HepG2 (cell line): ENCODE measurements at regions not wholly inside any gene's neighbourhood (a gene's known extent, or its start where the extent isn't known, plus 50 kb on each side); places are given as distances from the start of the nearest gene placed in this dataset.

Source experiments
- ATAC-seq: fragments of 200-7000 bp; cut with Tn5 transposase; 3 replicates; pipeline ENCODE4 v1.9.1; 2020; ENCODE audit warnings: mild to moderate bottlenecking, moderate library complexity
- BruUV-seq: library from RNA; stranded (reverse); fragments of 400-500 nt; replicated peaks from 2 replicates; lab custom pipeline; 2021; lab: Mats Ljungman, UMichigan
- CTCF ChIA-PET: fragments of 300-600 bp; formaldehyde crosslinking; extraction: SDS; loops from one replicate; lab custom pipeline; 2021; ENCODE audit warnings: low total read pairs, inconsistent platforms, low intra/inter-chr PET ratio; lab: Yijun Ruan, JAX
- POLR2A ChIA-PET: fragments of 350-600 bp; sonication (Branson Sonifier 250); formaldehyde crosslinking; loops from one replicate; lab custom pipeline; 2020; ENCODE audit warnings: antibody characterized with exemption, inconsistent platforms; lab: Yijun Ruan, JAX
- DNase-seq: peaks from one replicate; pipeline ENCODE4 v3.0.0-alpha.2; 2015; ENCODE audit warnings: low spot score
- FAIRE-seq: peaks from 3 replicates; lab custom pipeline; 2011; peaks lifted over from hg19 to GRCh38; lab: Jason Lieb, UNC
- H2AFZ ChIP-seq: one replicate; pipeline ENCODE4 v1.6.1; 2011; ENCODE audit warnings: low read length, inconsistent platforms
- H3K27ac ChIP-seq: fragments of 300-600 bp; 3 replicates; pipeline ENCODE4 v1.8.0; 2011; ENCODE audit warnings: mixed run types, mild to moderate bottlenecking, mixed read lengths, low read length, inconsistent platforms; ENCODE audit not compliant: insufficient read depth; ENCODE audit errors: extremely low read length
- H3K27me3 ChIP-seq, 2 experiments: fragments of 200-600 bp in 1 of 2; 2 replicates in 1 of 2; 3 replicates in 1 of 2; pipeline versions ENCODE4 v1.6.0 to v1.8.0; 2011; ENCODE audit warnings: low read length in 2 of 2, mild to moderate bottlenecking in 2 of 2, moderate library complexity in 2 of 2, inconsistent platforms in 1 of 2; ENCODE audit not compliant: insufficient read depth in 2 of 2, control insufficient read depth in 1 of 2
- H3K36me3 ChIP-seq, 2 experiments: fragments of 200-600 bp in 1 of 2; replicated peaks in 1 of 2; 2 replicates in 1 of 2; 3 replicates in 1 of 2; pipeline versions ENCODE4 v1.5.1 to v1.8.0; 2011; ENCODE audit warnings: low read length in 2 of 2, inconsistent platforms in 1 of 2; ENCODE audit not compliant: insufficient read depth in 2 of 2, control insufficient read depth in 1 of 2
- H3K4me1 ChIP-seq: 2 replicates; pipeline ENCODE4 v1.5.1; 2012; ENCODE audit warnings: low read length, inconsistent platforms; ENCODE audit not compliant: insufficient read depth
- H3K4me2 ChIP-seq: 2 replicates; pipeline ENCODE4 v1.6.0; 2011; ENCODE audit warnings: low read depth, low read length, inconsistent platforms
- H3K4me3 ChIP-seq, 3 experiments: fragments of 200-600 bp in 1 of 3; sonication (generic), shearing (Covaris generic) in 1 of 3; replicated peaks in 1 of 3; 2 replicates each; pipeline ENCODE4 v1.5.1; 2011 to 2016; ENCODE audit warnings: low read length in 3 of 3, inconsistent platforms in 2 of 3, low read depth in 2 of 3, mild to moderate bottlenecking in 2 of 3, control low read depth in 1 of 3, mixed read lengths in 1 of 3; ENCODE audit not compliant: insufficient read depth in 1 of 3
- H3K79me2 ChIP-seq: one replicate; pipeline ENCODE4 v1.6.1; 2011; ENCODE audit warnings: low read length, inconsistent platforms; ENCODE audit not compliant: insufficient read depth
- H3K9ac ChIP-seq: 2 replicates; pipeline ENCODE4 v1.6.0; 2011; ENCODE audit warnings: mild to moderate bottlenecking, low read depth, low read length, inconsistent platforms; ENCODE audit not compliant: insufficient read depth
- H3K9me3 ChIP-seq: 2 replicates; pipeline ENCODE4 v1.5.1; 2012; ENCODE audit warnings: mild to moderate bottlenecking, low read length
- H4K20me1 ChIP-seq: 2 replicates; pipeline ENCODE4 v1.6.0; 2011; ENCODE audit warnings: inconsistent platforms, mild to moderate bottlenecking, low read length, moderate library complexity; ENCODE audit not compliant: insufficient read depth
- ARNTL ChIP-seq: sonication (generic); formaldehyde crosslinking; IDR thresholded peaks from 2 replicates; pipeline ENCODE4 v1.4.0; 2020; ENCODE audit warnings: mild to moderate bottlenecking, missing genetic modification reagents
- ATF5 ChIP-seq: sonication (generic); formaldehyde crosslinking; IDR thresholded peaks from 2 replicates; pipeline ENCODE4 v1.4.0; 2020; ENCODE audit warnings: mild to moderate bottlenecking, low read depth, missing genetic modification reagents
- CHCHD3 ChIP-seq: sonication (generic); formaldehyde crosslinking; IDR thresholded peaks from 2 replicates; pipeline ENCODE4 v1.8.0; 2022; ENCODE audit warnings: mild to moderate bottlenecking, missing genetic modification reagents, moderate library complexity
- FOXA3 ChIP-seq: IDR thresholded peaks from 2 replicates; pipeline ENCODE4 v1.6.1; 2016; ENCODE audit warnings: missing genetic modification reagents, missing compliant biosample characterization
- FOXO1 ChIP-seq: sonication (generic); formaldehyde crosslinking; IDR thresholded peaks from 2 replicates; pipeline ENCODE4 v1.4.0; 2020; ENCODE audit warnings: missing genetic modification reagents
- HDAC6 ChIP-seq: fragments of 200-600 bp; sonication (generic); IDR thresholded peaks from 2 replicates; pipeline ENCODE4 v1.7.0; 2017; ENCODE audit warnings: mild to moderate bottlenecking, antibody characterized with exemption, low read length, low read depth
- NFKB2 ChIP-seq: sonication (generic); formaldehyde crosslinking; IDR thresholded peaks from 2 replicates; pipeline ENCODE4 v1.4.0; 2020; ENCODE audit warnings: missing genetic modification reagents, borderline replicate concordance
- NONO ChIP-seq, 2 experiments: fragments of 450-650 bp in 1 of 2; sonication (generic) in 1 of 2; formaldehyde crosslinking in 1 of 2; IDR thresholded peaks in 1 of 2; conservative IDR thresholded peaks in 1 of 2; 2 replicates each; pipeline versions ENCODE4 v1.6.1 to v1.8.0; 2017 to 2022; ENCODE audit warnings: mild to moderate bottlenecking in 1 of 2, missing genetic modification reagents in 1 of 2, moderate library complexity in 1 of 2
- NR2F1 ChIP-seq, 2 experiments: fragments of 450-650 bp in 1 of 2; formaldehyde crosslinking in 1 of 2; IDR thresholded peaks; 2 replicates each; pipeline versions ENCODE4 v1.5.0 to v1.6.1; 2016 to 2020; ENCODE audit warnings: mild to moderate bottlenecking in 1 of 2, missing compliant biosample characterization in 1 of 2, missing genetic modification reagents in 1 of 2, moderate library complexity in 1 of 2
- POLR2AphosphoS2 ChIP-seq: IDR thresholded peaks from 2 replicates; pipeline ENCODE4 v1.6.1; 2011; ENCODE audit warnings: low read depth, low read length, improper control_type of control experiment
- POLR2G ChIP-seq: fragments of 200-400 bp; formaldehyde crosslinking; IDR thresholded peaks from 2 replicates; pipeline ENCODE4 v1.6.1; 2018; ENCODE audit warnings: mild to moderate bottlenecking, low read depth, low read length, moderate library complexity
- RBM22 ChIP-seq: fragments of 200-400 bp; formaldehyde crosslinking; optimal IDR thresholded peaks from 2 replicates; pipeline ENCODE3; 2017; ENCODE audit warnings: mild to moderate bottlenecking, low read length, moderate library complexity
- ZNF30 ChIP-seq: sonication (generic); formaldehyde crosslinking; IDR thresholded peaks from 2 replicates; pipeline ENCODE4 v1.5.0; 2020; ENCODE audit warnings: mild to moderate bottlenecking, missing genetic modification reagents
- ZNF577 ChIP-seq: sonication (generic); formaldehyde crosslinking; IDR thresholded peaks from 2 replicates; pipeline ENCODE4 v1.4.0; 2020; ENCODE audit warnings: mild to moderate bottlenecking, low read depth, missing genetic modification reagents, borderline replicate concordance
- ZUFSP ChIP-seq: sonication (generic); formaldehyde crosslinking; IDR thresholded peaks from 2 replicates; pipeline ENCODE4 v1.9.0; 2021; ENCODE audit warnings: missing genetic modification reagents, mild to moderate bottlenecking, borderline replicate concordance
- WGBS: methylation state at CpG from one replicate; pipeline ENCODE4 v1.1.6; 2017; ENCODE audit warnings: low lambda C conversion rate; 5-methylcytosine and 5-hydroxymethylcytosine counted together
- in situ Hi-C: cut with HindIII; loops from 2 replicates; pipeline ENCODE4 v1.10.0; 2017; ENCODE audit warnings: low pct_unique_long_range_greater_than_20kb; ENCODE audit not compliant: extremely low pct_ligation_motif_present
- intact Hi-C: fragments of 100-400 bp; cut with micrococcal nuclease; formaldehyde crosslinking; loops from one replicate; pipeline ENCODE4 v1.10.0; 2022; ENCODE audit not compliant: unreplicated experiment

GRCh38 chr3:13164893-13165492, 91.8 kb upstream of the IQSEC1 start:
- in situ Hi-C loops (no loop called here), intact Hi-C loops (no loop called here)
- ChIA-PET CTCF (no interaction called here), POLR2A (no interaction called here)
- no TSS peak for BruUV-seq
- DNase-seq (no peak), FAIRE-seq (no peak), ATAC-seq (no peak)
- Histone ChIP-seq H3K36me3 (peaks cover 8 to 16% of the 10 kb centered on the region in 2 experiments; a peak in 3 of 5 replicates), H3K4me1 (0 out of 2 replicates have a peak, but pooled peaks cover 8% of the 10 kb centered on the region), H4K20me1 (0 out of 2 replicates have a peak, but pooled peaks cover 3% of the 10 kb centered on the region), H3K9ac (no peak overlapping the region), H3K9me3 (no peaks in the 10 kb centered on the region), H3K4me2 (no peak overlapping the region), H3K27ac (no peak overlapping the region), H3K79me2 (no peaks in the 10 kb centered on the region), H2AFZ (no peak overlapping the region), H3K27me3 (no peaks in the 10 kb centered on the region), H3K4me3 (no peak overlapping the region)
- no peak for TF ChIP-seq CHCHD3 (CRISPR knock-in tag)
- TF ChIP-seq ATF5 (CRISPR knock-in tag), result no peak
- no peak for TF ChIP-seq POLR2AphosphoS2
- peak; percentile 54 for TF ChIP-seq RBM22
- WGBS, result 94% methylated on average over 8 of the region's 9 CpGs

- BruUV-seq, result no TSS peak
- Histone ChIP-seq H3K4me3 (no peak overlapping the region), H3K9ac (no peak overlapping the region), H3K27me3 (no peaks in the 10 kb centered on the region), H3K36me3 (peaks cover 10 to 25% of the 10 kb centered on the region in 2 experiments; a peak in 3 of 5 replicates), H2AFZ (no peak overlapping the region), H3K9me3 (no peaks in the 10 kb centered on the region), H4K20me1 (0 out of 2 replicates have a peak, but pooled peaks cover 3% of the 10 kb centered on the region), H3K79me2 (no peaks in the 10 kb centered on the region), H3K27ac (no peak overlapping the region), H3K4me1 (0 out of 2 replicates have a peak, but pooled peaks cover 10% of the 10 kb centered on the region), H3K4me2 (no peak overlapping the region)
- ATAC-seq (no peak), FAIRE-seq (no peak), DNase-seq (no peak)
- WGBS, result 93% methylated on average over 8 of the region's 16 CpGs
- ChIA-PET CTCF (no interaction called here), POLR2A (no interaction called here)
- in situ Hi-C loops (no loop called here), intact Hi-C loops (no loop called here)
- TF ChIP-seq ZNF577 (CRISPR knock-in tag), result no peak
- TF ChIP-seq NONO (IDR thresholded peaks at IDR 0.05), result no peak
- no peak for TF ChIP-seq NONO (CRISPR knock-in tag; conservative IDR thresholded peaks at IDR 0.05)
- TF ChIP-seq NFKB2 (CRISPR knock-in tag), result no peak
- no peak for TF ChIP-seq HDAC6
- no peak for TF ChIP-seq ZUFSP (CRISPR knock-in tag)
- TF ChIP-seq NR2F1 (CRISPR knock-in tag; IDR thresholded peaks at IDR 0.05), result no peak
- no peak for TF ChIP-seq FOXA3 (CRISPR knock-in tag)
- TF ChIP-seq FOXO1 (CRISPR knock-in tag), result no peak
- TF ChIP-seq POLR2G, result no peak
- no peak for TF ChIP-seq ZNF30
- no peak for TF ChIP-seq ARNTL (CRISPR knock-in tag)
Observed at GRCh38 chr3:13163848-13164382, 90.7 kb upstream of the IQSEC1 start.
